Psoas muscle (tissue), 7 donors: ENCODE measurements at regions not wholly inside any gene's neighbourhood (a gene's known extent, or its start where the extent isn't known, plus 50 kb on each side); places are given as distances from the start of the nearest gene placed in this dataset.

Experiments
- ATAC-seq, 4 donors: fragments of 200-7000 bp; cut with Tn5 transposase; one replicate each; pipeline ENCODE4 v1.9.1; 2020; ENCODE audit warnings: moderate library complexity in 3 of 4, mild to moderate bottlenecking in 2 of 4
- DNase-seq, 2 donors: peaks; one replicate each; pipeline ENCODE4 v3.0.0-alpha.2; 2020
- H3K27ac ChIP-seq: fragments of 200-600 bp; one replicate; pipeline ENCODE4 v1.8.0; 2022
- H3K27me3 ChIP-seq, 3 donors: fragments of 200-600 bp in 1 of 3; one replicate each; pipeline versions ENCODE4 v1.6.1 to v1.8.0; 2013 to 2022; ENCODE audit warnings: low read length in 2 of 3, mild to moderate bottlenecking in 2 of 3, moderate library complexity in 1 of 3; ENCODE audit not compliant: insufficient read depth in 3 of 3
- H3K36me3 ChIP-seq, 2 donors: fragments of 200-600 bp in 1 of 2; one replicate each; pipeline versions ENCODE4 v1.6.1 to v1.8.0; 2013 to 2022; ENCODE audit warnings: low read depth in 1 of 2, mild to moderate bottlenecking in 1 of 2, moderate library complexity in 1 of 2; ENCODE audit not compliant: insufficient read depth in 1 of 2
- H3K4me1 ChIP-seq: fragments of 200-600 bp; one replicate; pipeline ENCODE4 v1.8.0; 2022
- H3K4me3 ChIP-seq: fragments of 200-600 bp; one replicate; pipeline ENCODE4 v1.8.0; 2022; ENCODE audit warnings: mild to moderate bottlenecking
- H3K9me3 ChIP-seq: fragments of 200-600 bp; one replicate; pipeline ENCODE4 v1.8.0; 2022
- CTCF ChIP-seq: fragments of 200-600 bp; IDR thresholded peaks from one replicate; pipeline ENCODE4 v1.8.0; 2022; ENCODE audit warnings: antibody characterized with exemption
- WGBS, 3 donors: extraction: QIAGEN DNeasy Blood & Tissue Kit; methylation state at CpG; one replicate each; pipeline versions ENCODE4 v1.1.6 to v1.1.7; 2013; 5-methylcytosine and 5-hydroxymethylcytosine counted together
- intact Hi-C, 2 donors: fragments of 100-400 bp; cut with DNase I; formaldehyde crosslinking; loops; one replicate each; pipeline versions ENCODE4 v1.11.0 to v1.14.2; 2022
- donor health status: healthy with polysubstance abuse.
- donor health status: DM: no; HTN: no; CAD: no; lungs with moderate emphysema.
- donor health status: Bipolar disorder and iron deficiency.
- donor health status: healthy.
- donor health status: DM: yes; HTN: yes; CAD: no.
- donor health status: DM: no; HTN: no; CAD: no.
- donor health status: DM: yes; HTN: yes; CAD: no.

- DNase-seq (no peak), ATAC-seq (no peak)
- no peaks in the 10 kb centered on the region for H3K4me1 ChIP-seq
- H3K36me3 ChIP-seq = no peaks in the 10 kb centered on the region
- H3K27ac ChIP-seq = no peak overlapping the region
- no peaks in the 10 kb centered on the region for H3K27me3 ChIP-seq
- TF ChIP-seq CTCF = no peak
- 76 to 84% (median 83%) methylated on average over 7 of the region's 7 CpGs for WGBS, 3 donors
- intact Hi-C loops = no loop called here
- H3K9me3 ChIP-seq = no peaks in the 10 kb centered on the region
- H3K4me3 ChIP-seq = no peak overlapping the region
Observed at GRCh38 chr7:32178677-32179366, 108.6 kb upstream of the PDE1C start.

- 50 to 69% (median 60%) methylated on average over 6 of the region's 6 CpGs for WGBS, 3 donors
- Histone ChIP-seq H3K27ac (no peak overlapping the region), H3K9me3 (no peaks in the 10 kb centered on the region), H3K4me1 (no peaks in the 10 kb centered on the region), H3K27me3 (peaks cover 0 to 2% (median 0%) of the 10 kb centered on the region in 3 donors), H3K36me3 (no peaks in the 10 kb centered on the region), H3K4me3 (no peak overlapping the region)
- no peak for ATAC-seq
- no peak for TF ChIP-seq CTCF
- DNase-seq = no peak
- intact Hi-C loops = no loop called here
Observed at GRCh38 chr7:32177232-32177631, 107.0 kb upstream of the PDE1C start.

GRCh38 chr7:32175099-32175498, 104.9 kb upstream of the PDE1C start:
- intact Hi-C loops = no loop called here
- TF ChIP-seq CTCF = no peak
- Histone ChIP-seq H3K27ac (no peak overlapping the region), H3K4me1 (no peaks in the 10 kb centered on the region), H3K9me3 (no peaks in the 10 kb centered on the region), H3K4me3 (no peak overlapping the region), H3K27me3 (peaks cover 0 to 2% (median 0%) of the 10 kb centered on the region in 3 donors), H3K36me3 (no peaks in the 10 kb centered on the region)
- ATAC-seq = no peak
- WGBS, 3 donors = 88 to 90% (median 89%) methylated on average over 2 of the region's 2 CpGs
- DNase-seq = no peak

- intact Hi-C loops = no loop called here
Observed at GRCh38 chr7:32171248-32171647, 101.0 kb upstream of the PDE1C start.

More at GRCh38 chr7:32171248-32171647, 101.0 kb upstream of the PDE1C start:
- Histone ChIP-seq H3K4me3 (no peak overlapping the region), H3K36me3 (no peaks in the 10 kb centered on the region), H3K27me3 (peaks cover 0 to 2% (median 0%) of the 10 kb centered on the region in 3 donors), H3K4me1 (no peaks in the 10 kb centered on the region), H3K27ac (no peak overlapping the region), H3K9me3 (no peaks in the 10 kb centered on the region)
- no peak for TF ChIP-seq CTCF
- no peak for ATAC-seq
- no peak for DNase-seq
- 70 to 98% (median 95%) methylated on average over 2 of the region's 2 CpGs for WGBS, 3 donors
